B cell (primary cell): ENCODE measurements at regions not wholly inside any gene's neighbourhood (a gene's known extent, or its start where the extent isn't known, plus 50 kb on each side); places are given as distances from the start of the nearest gene placed in this dataset.

Source experiments
- ATAC-seq: fragments of 200-7000 bp; cut with Tn5 transposase; one replicate; pipeline ENCODE4 v1.10.0; 2021; ENCODE audit warnings: low read depth, mild to moderate bottlenecking, moderate number of reproducible peaks, moderate library complexity
- CTCF ChIA-PET: fragments of 350-600 bp; sonication (Branson Sonifier 250); formaldehyde crosslinking; loops from one replicate; lab custom pipeline; 2021; ENCODE audit warnings: antibody characterized with exemption, inconsistent platforms; lab: Charles Lee
- POLR2A ChIA-PET: fragments of 350-600 bp; sonication (Branson Sonifier 250); formaldehyde crosslinking; loops from one replicate; lab custom pipeline; 2021; ENCODE audit warnings: antibody characterized with exemption; lab: Charles Lee
- DNase-seq: peaks from one replicate; pipeline ENCODE4 v3.0.0; 2013
- H2AFZ ChIP-seq: 2 replicates; pipeline ENCODE4 v1.6.1; 2012; ENCODE audit warnings: mild to moderate bottlenecking, low read depth, low read length; ENCODE audit not compliant: insufficient read depth, poor library complexity, severe bottlenecking
- H3K27ac ChIP-seq, 2 donors: 1 replicate in 1 of 2; 2 replicates in 1 of 2; pipeline ENCODE4 v1.5.1; 2012 to 2013; ENCODE audit warnings: low read length in 2 of 2, mild to moderate bottlenecking in 2 of 2, moderate library complexity in 1 of 2
- H3K27me3 ChIP-seq, 4 experiments: fragments of 200-600 bp in 1 of 4; sonication (generic) in 1 of 4; replicated peaks in 1 of 4; 1 replicate in 2 of 4; 2 replicates in 2 of 4; pipeline versions ENCODE4 v1.6.1 to v1.7.0; 2013 to 2016; ENCODE audit warnings: low read length in 3 of 4, mild to moderate bottlenecking in 2 of 4, mixed read lengths in 1 of 4, moderate library complexity in 1 of 4; ENCODE audit not compliant: insufficient read depth in 4 of 4, control insufficient read depth in 3 of 4; ENCODE audit errors: control extremely low read depth in 1 of 4
- H3K36me3 ChIP-seq, 2 experiments: replicated peaks in 1 of 2; 1 replicate in 1 of 2; 2 replicates in 1 of 2; pipeline versions ENCODE4 v1.6.1 to v1.7.1; 2013; ENCODE audit warnings: low read length in 1 of 2; ENCODE audit not compliant: insufficient read depth in 2 of 2, control insufficient read depth in 1 of 2; ENCODE audit errors: control extremely low read depth in 1 of 2, extremely low read depth in 1 of 2
- H3K4me1 ChIP-seq, 2 donors: fragments of 200-600 bp in 1 of 2; sonication (generic) in 1 of 2; 1 replicate in 1 of 2; 2 replicates in 1 of 2; pipeline versions ENCODE4 v1.5.1 to v1.6.1; 2013 to 2017; ENCODE audit warnings: low read length in 2 of 2; ENCODE audit not compliant: control insufficient read depth in 2 of 2, insufficient read depth in 2 of 2
- H3K4me2 ChIP-seq: replicated peaks from 2 replicates; pipeline ENCODE3; 2012; ENCODE audit warnings: mild to moderate bottlenecking, low read depth, low read length; ENCODE audit not compliant: poor library complexity, severe bottlenecking
- H3K4me3 ChIP-seq, 5 experiments: fragments of 200-600 bp in 1 of 5; sonication (generic) in 1 of 5; 1 replicate in 3 of 5; 2 replicates in 2 of 5; pipeline versions ENCODE4 v1.5.1 to v1.7.0; 2011 to 2016; ENCODE audit warnings: low read length in 4 of 5, mild to moderate bottlenecking in 4 of 5, low read depth in 2 of 5, control low read depth in 1 of 5, moderate library complexity in 1 of 5; ENCODE audit not compliant: insufficient read depth in 1 of 5; ENCODE audit errors: control extremely low read depth in 1 of 5, extremely low read depth in 1 of 5
- H3K79me2 ChIP-seq: fragments of 200-600 bp; sonication (generic); one replicate; pipeline ENCODE4 v1.6.0; 2016; ENCODE audit warnings: low read length; ENCODE audit not compliant: control insufficient read depth, insufficient read depth
- H3K9ac ChIP-seq: fragments of 200-600 bp; sonication (generic); 2 replicates; pipeline ENCODE4 v1.6.1; 2017; ENCODE audit warnings: mild to moderate bottlenecking, low read length, moderate library complexity
- H3K9me3 ChIP-seq, 3 donors: one replicate each; pipeline versions ENCODE4 v1.6.1 to v1.7.1; 2013; ENCODE audit warnings: low read length in 2 of 3; ENCODE audit not compliant: control insufficient read depth in 2 of 3, insufficient read depth in 1 of 3; ENCODE audit errors: control extremely low read depth in 1 of 3
- H4K20me1 ChIP-seq: 2 replicates; pipeline ENCODE4 v1.6.0; 2012; ENCODE audit warnings: mild to moderate bottlenecking, low read length; ENCODE audit not compliant: insufficient read depth, control insufficient read depth, poor library complexity, severe bottlenecking
- H3K27ac Mint-ChIP-seq: one replicate; pipeline ENCODE4 v1.8.0; 2021; ENCODE audit warnings: mixed read lengths
- H3K27me3 Mint-ChIP-seq: one replicate; pipeline ENCODE4 v1.8.0; 2021; ENCODE audit warnings: mixed read lengths
- H3K4me1 Mint-ChIP-seq: one replicate; pipeline ENCODE4 v1.8.0; 2021; ENCODE audit warnings: mixed read lengths
- H3K4me3 Mint-ChIP-seq: one replicate; pipeline ENCODE4 v1.8.0; 2021; ENCODE audit warnings: mixed read lengths
- H3K9me3 Mint-ChIP-seq: one replicate; pipeline ENCODE4 v1.8.0; 2022; ENCODE audit warnings: mixed read lengths; ENCODE audit not compliant: insufficient read depth
- CTCF ChIP-seq: fragments of 200-600 bp; IDR thresholded peaks from one replicate; pipeline ENCODE4 v1.8.0; 2022; ENCODE audit warnings: antibody characterized with exemption, mild to moderate bottlenecking
- EZH2 ChIP-seq: IDR thresholded peaks from 2 replicates; pipeline ENCODE4 v1.6.1; 2012; ENCODE audit warnings: borderline replicate concordance, low read depth, mild to moderate bottlenecking, moderate library complexity, low read length; ENCODE audit not compliant: insufficient read depth, poor library complexity, severe bottlenecking
- WGBS: methylation state at CpG from one replicate; pipeline ENCODE4 v1.1.5; 2013; ENCODE audit warnings: missing lambda C conversion rate; ENCODE audit not compliant: insufficient coverage; 5-methylcytosine and 5-hydroxymethylcytosine counted together
- intact Hi-C: fragments of 100-400 bp; cut with micrococcal nuclease; formaldehyde crosslinking; loops from one replicate; pipeline ENCODE4 v1.10.0; 2022

GRCh38 chr9:78808048-78808447 is 511.1 kb downstream of the PSAT1 start:
- Histone ChIP-seq H3K4me1 (no peaks in the 10 kb centered on the region), H3K36me3 (no peaks in the 10 kb centered on the region), H3K27me3 (no peaks in the 10 kb centered on the region), H3K27ac (no peak overlapping the region), H3K79me2 (no peaks in the 10 kb centered on the region), H4K20me1 (no peaks in the 10 kb centered on the region), H3K9ac (no peak overlapping the region), H3K4me2 (no peak overlapping the region), H3K9me3 (no peaks in the 10 kb centered on the region), H3K4me3 (no peak overlapping the region), H2AFZ (no peak overlapping the region)
- DNase-seq (no peak), ATAC-seq (no peak)
- peaks cover 10% of the 10 kb centered on the region for H3K4me1 Mint-ChIP-seq
- H3K27ac Mint-ChIP-seq, result no peak overlapping the region
- TF ChIP-seq EZH2 (no peak), CTCF (no peak)
- no peaks in the 10 kb centered on the region for H3K27me3 Mint-ChIP-seq
- no peak overlapping the region for H3K4me3 Mint-ChIP-seq
- no CpG with 5 or more reads among the region's 3 CpGs for WGBS
- CTCF ChIA-PET, result no interaction called here
- POLR2A ChIA-PET, result no interaction called here
- intact Hi-C loops, result no loop called here
- H3K9me3 Mint-ChIP-seq, result no peaks in the 10 kb centered on the region

- no peak for ATAC-seq
- intact Hi-C loops, result no loop called here
- TF ChIP-seq EZH2, result no peak
- no peak for TF ChIP-seq CTCF
Observed at GRCh38 chr9:78811622-78812276, 514.8 kb downstream of the PSAT1 start.

More at GRCh38 chr9:78811622-78812276, 514.8 kb downstream of the PSAT1 start:
- Histone ChIP-seq H3K9me3 (no peaks in the 10 kb centered on the region), H3K36me3 (no peaks in the 10 kb centered on the region), H2AFZ (no peak overlapping the region), H3K27ac (no peak overlapping the region), H3K4me2 (no peak overlapping the region), H3K79me2 (no peaks in the 10 kb centered on the region), H3K27me3 (no peaks in the 10 kb centered on the region), H4K20me1 (no peaks in the 10 kb centered on the region), H3K9ac (no peak overlapping the region), H3K4me3 (no peak overlapping the region), H3K4me1 (no peaks in the 10 kb centered on the region)
- no peak for DNase-seq
- Mint-ChIP-seq H3K4me3 (no peak overlapping the region), H3K27me3 (no peaks in the 10 kb centered on the region), H3K9me3 (peaks cover 3% of the 10 kb centered on the region), H3K27ac (no peak overlapping the region), H3K4me1 (peaks cover 6% of the 10 kb centered on the region)
- WGBS, result 100% methylated on average over 5 of the region's 10 CpGs
- ChIA-PET POLR2A (no interaction called here), CTCF (no interaction called here)
